T-helper 17 cell (primary cell): ENCODE measurements at regions not wholly inside any gene's neighbourhood (a gene's known extent, or its start where the extent isn't known, plus 50 kb on each side); places are given as distances from the start of the nearest gene placed in this dataset.

Experiments
- ATAC-seq: fragments of 150-1000 bp; cut with Tn5 transposase; 2 replicates; pipeline ENCODE4 v1.10.0; 2021; ENCODE audit warnings: mild to moderate bottlenecking, moderate library complexity
- DNase-seq, 3 donors: peaks; one replicate each; pipeline versions ENCODE4 v3.0.0 to v3.0.0-alpha.2; 2020 to 2021
- H3K9me3 ChIP-seq: one replicate; pipeline ENCODE4 v1.7.0; 2013; ENCODE audit warnings: low read length, mild to moderate bottlenecking; ENCODE audit not compliant: control insufficient read depth, poor library complexity, severe bottlenecking
- H3K27ac Mint-ChIP-seq: one replicate; pipeline ENCODE4 v1.8.0; 2022; ENCODE audit warnings: mild to moderate bottlenecking, moderate library complexity, mixed read lengths
- H3K27me3 Mint-ChIP-seq: one replicate; pipeline ENCODE4 v1.8.0; 2022; ENCODE audit warnings: mixed read lengths
- H3K36me3 Mint-ChIP-seq: one replicate; pipeline ENCODE4 v1.8.0; 2022; ENCODE audit warnings: low read depth, mixed read lengths
- H3K4me1 Mint-ChIP-seq: one replicate; pipeline ENCODE4 v1.8.0; 2022; ENCODE audit warnings: mild to moderate bottlenecking, mixed read lengths
- H3K4me3 Mint-ChIP-seq: one replicate; pipeline ENCODE4 v1.8.0; 2022; ENCODE audit warnings: mild to moderate bottlenecking, moderate library complexity, mixed read lengths

GRCh38 chr3:30206051-30206450, 400.4 kb upstream of the TGFBR2 start:
- H3K9me3 ChIP-seq, result no peaks in the 10 kb centered on the region
- no peak for DNase-seq
- H3K27ac Mint-ChIP-seq, result no peak overlapping the region
- peaks cover 2% of the 10 kb centered on the region for H3K36me3 Mint-ChIP-seq
- ATAC-seq, result no peak
- H3K27me3 Mint-ChIP-seq, result peaks cover 10% of the 10 kb centered on the region
- H3K4me1 Mint-ChIP-seq, result peaks cover 10% of the 10 kb centered on the region
- peak overlapping the region; percentile 60 for H3K4me3 Mint-ChIP-seq

GRCh38 chr3:30221619-30222018, 384.8 kb upstream of the TGFBR2 start:
- no peaks in the 10 kb centered on the region for H3K9me3 ChIP-seq
- DNase-seq (no peak), ATAC-seq (no peak)
- Mint-ChIP-seq H3K4me1 (no peaks in the 10 kb centered on the region), H3K4me3 (no peak overlapping the region), H3K36me3 (peaks cover 2% of the 10 kb centered on the region), H3K27me3 (peaks cover 11% of the 10 kb centered on the region), H3K27ac (no peak overlapping the region)

- H3K27ac Mint-ChIP-seq, result no peak overlapping the region
- H3K4me3 Mint-ChIP-seq, result no peak overlapping the region
- peaks cover 2% of the 10 kb centered on the region for H3K36me3 Mint-ChIP-seq
- peaks cover 11% of the 10 kb centered on the region for H3K27me3 Mint-ChIP-seq
- ATAC-seq (no peak), DNase-seq (no peak)
- no peaks in the 10 kb centered on the region for H3K4me1 Mint-ChIP-seq
- no peaks in the 10 kb centered on the region for H3K9me3 ChIP-seq
These were observed 384.0 kb upstream of the TGFBR2 start for GRCh38 chr3:30222441-30222840.

- DNase-seq (no peak), ATAC-seq (no peak)
- no peaks in the 10 kb centered on the region for H3K9me3 ChIP-seq
- Mint-ChIP-seq H3K27me3 (peaks cover 11% of the 10 kb centered on the region), H3K4me1 (peaks cover 5% of the 10 kb centered on the region), H3K4me3 (no peak overlapping the region), H3K36me3 (peaks cover 2% of the 10 kb centered on the region), H3K27ac (no peak overlapping the region)
These were observed 381.4 kb upstream of the TGFBR2 start for GRCh38 chr3:30225021-30225420.

GRCh38 chr3:30226601-30227151, 379.7 kb upstream of the TGFBR2 start:
- Mint-ChIP-seq H3K4me3 (no peak overlapping the region), H3K36me3 (peaks cover 2% of the 10 kb centered on the region), H3K4me1 (peaks cover 5% of the 10 kb centered on the region), H3K27me3 (peaks cover 11% of the 10 kb centered on the region), H3K27ac (no peak overlapping the region)
- no peak for ATAC-seq
- no peaks in the 10 kb centered on the region for H3K9me3 ChIP-seq
- no peak for DNase-seq

- Mint-ChIP-seq H3K4me3 (no peak overlapping the region), H3K36me3 (peaks cover 2% of the 10 kb centered on the region), H3K27me3 (peaks cover 8% of the 10 kb centered on the region), H3K27ac (no peak overlapping the region), H3K4me1 (peaks cover 5% of the 10 kb centered on the region)
- ATAC-seq (no peak), DNase-seq (no peak)
- H3K9me3 ChIP-seq, result no peaks in the 10 kb centered on the region
These were observed 378.7 kb upstream of the TGFBR2 start for GRCh38 chr3:30227571-30228301.

GRCh38 chr3:30228302-30228631, 378.1 kb upstream of the TGFBR2 start:
- no peaks in the 10 kb centered on the region for H3K9me3 ChIP-seq
- no peak overlapping the region for H3K27ac Mint-ChIP-seq
- peaks cover 5% of the 10 kb centered on the region for H3K4me1 Mint-ChIP-seq
- DNase-seq, result no peak
- H3K36me3 Mint-ChIP-seq, result no peaks in the 10 kb centered on the region
- peaks cover 4% of the 10 kb centered on the region for H3K27me3 Mint-ChIP-seq
- ATAC-seq, result no peak
- no peak overlapping the region for H3K4me3 Mint-ChIP-seq

GRCh38 chr3:30231277-30232141, 374.9 kb upstream of the TGFBR2 start:
- no peaks in the 10 kb centered on the region for H3K27me3 Mint-ChIP-seq
- peaks cover 5% of the 10 kb centered on the region for H3K4me1 Mint-ChIP-seq

GRCh38 chr3:30232142-30232541, 374.3 kb upstream of the TGFBR2 start:
- no peaks in the 10 kb centered on the region for H3K9me3 ChIP-seq
- no peak for DNase-seq
- no peak overlapping the region for H3K27ac Mint-ChIP-seq
- no peaks in the 10 kb centered on the region for H3K27me3 Mint-ChIP-seq
- H3K36me3 Mint-ChIP-seq, result no peaks in the 10 kb centered on the region
- peaks cover 5% of the 10 kb centered on the region for H3K4me1 Mint-ChIP-seq
- H3K4me3 Mint-ChIP-seq, result no peak overlapping the region
- ATAC-seq, result no peak

More at GRCh38 chr3:30231277-30232141, 374.9 kb upstream of the TGFBR2 start:
- no peaks in the 10 kb centered on the region for H3K9me3 ChIP-seq
- no peaks in the 10 kb centered on the region for H3K36me3 Mint-ChIP-seq
- H3K4me3 Mint-ChIP-seq, result no peak overlapping the region
- ATAC-seq (no peak), DNase-seq (no peak)
- no peak overlapping the region for H3K27ac Mint-ChIP-seq

GRCh38 chr3:30233913-30234646, 372.3 kb upstream of the TGFBR2 start:
- Mint-ChIP-seq H3K4me1 (no peaks in the 10 kb centered on the region), H3K36me3 (no peaks in the 10 kb centered on the region), H3K27me3 (no peaks in the 10 kb centered on the region), H3K27ac (no peak overlapping the region), H3K4me3 (no peak overlapping the region)
- no peak for ATAC-seq
- no peaks in the 10 kb centered on the region for H3K9me3 ChIP-seq
- DNase-seq, result no peak

GRCh38 chr3:30236011-30236410, 370.4 kb upstream of the TGFBR2 start:
- H3K9me3 ChIP-seq, result no peaks in the 10 kb centered on the region

GRCh38 chr3:30241721-30242120, 364.7 kb upstream of the TGFBR2 start:
- H3K4me1 Mint-ChIP-seq, result no peaks in the 10 kb centered on the region
- H3K27ac Mint-ChIP-seq, result no peak overlapping the region
- no peak overlapping the region for H3K4me3 Mint-ChIP-seq
- H3K9me3 ChIP-seq, result no peaks in the 10 kb centered on the region
- no peak for ATAC-seq
- peaks cover 4% of the 10 kb centered on the region for H3K36me3 Mint-ChIP-seq
- no peak for DNase-seq
- H3K27me3 Mint-ChIP-seq, result peaks cover 30% of the 10 kb centered on the region

More at GRCh38 chr3:30236011-30236410, 370.4 kb upstream of the TGFBR2 start:
- no peak for ATAC-seq
- H3K36me3 Mint-ChIP-seq, result no peaks in the 10 kb centered on the region
- DNase-seq, result no peak
- peaks cover 7% of the 10 kb centered on the region for H3K27me3 Mint-ChIP-seq
- no peaks in the 10 kb centered on the region for H3K4me1 Mint-ChIP-seq
- H3K27ac Mint-ChIP-seq, result no peak overlapping the region
- H3K4me3 Mint-ChIP-seq, result no peak overlapping the region
